GM19467 (cell line): ENCODE measurements at regions not wholly inside any gene's neighbourhood (a gene's known extent, or its start where the extent isn't known, plus 50 kb on each side); places are given as distances from the start of the nearest gene placed in this dataset.

ENCODE experiments used
- ATAC-seq: cut with Tn5 transposase; IDR thresholded peaks from one replicate; pipeline ENCODE4 v1.9.1; 2021; ENCODE audit warnings: mild to moderate bottlenecking, moderate library complexity; ENCODE audit not compliant: unreplicated experiment

DNA sequence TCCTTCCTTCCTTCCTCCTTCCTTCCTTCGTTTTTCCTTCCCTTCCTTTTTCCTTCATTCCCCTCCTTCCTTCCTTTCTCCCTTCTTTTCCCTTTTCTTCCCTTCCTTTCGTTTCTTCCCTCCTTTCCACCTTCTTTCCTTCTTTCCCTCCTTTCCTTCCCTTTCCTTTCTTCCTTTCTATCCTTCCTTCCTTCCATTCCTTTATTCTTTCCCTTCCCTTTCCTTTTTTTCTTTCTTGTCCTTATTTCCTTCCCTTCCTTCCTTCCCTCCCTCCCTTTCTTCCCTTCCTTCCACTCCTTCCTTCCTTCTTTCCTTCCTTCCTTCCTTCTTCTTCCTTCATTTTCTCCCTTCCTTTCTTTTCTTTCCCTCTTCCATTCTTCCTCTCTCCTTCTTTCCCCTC is 394.6 kb downstream of the GABRB3 start:
- no peak for ATAC-seq

GRCh38 chr15:26376243-26376642 is 396.6 kb downstream of the GABRB3 start:
- no peak for ATAC-seq

- ATAC-seq = no peak
Measured at GRCh38 chr15:26374806-26375205, 398.1 kb downstream of the GABRB3 start.

- no peak for ATAC-seq
Measured at GRCh38 chr15:26372706-26373105, 400.2 kb downstream of the GABRB3 start.

- no peak for ATAC-seq
Measured at GRCh38 chr15:26365077-26365476, 407.8 kb downstream of the GABRB3 start.

GRCh38 chr15:26359855-26360254 is 413.0 kb downstream of the GABRB3 start:
- ATAC-seq = no peak

DNA sequence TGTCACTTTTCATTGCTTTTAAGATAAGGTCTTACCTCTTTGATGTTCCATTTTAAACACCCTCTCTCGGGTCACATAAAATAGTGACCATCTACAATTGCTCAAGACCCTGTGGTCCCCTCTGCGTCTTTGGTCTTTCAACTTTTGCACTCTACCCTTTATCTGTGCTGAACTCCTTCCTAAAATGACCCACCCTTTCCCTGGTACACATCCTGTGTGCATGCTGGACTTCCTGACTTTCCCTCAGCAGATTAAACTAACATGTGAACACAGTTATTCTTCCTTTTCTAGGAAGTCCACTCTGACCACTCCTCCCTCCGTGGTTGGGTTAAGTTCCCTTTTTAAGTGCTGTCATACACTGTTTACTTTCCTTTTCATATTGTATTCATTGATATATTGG is 414.2 kb downstream of the GABRB3 start:
- no peak for ATAC-seq

- no peak for ATAC-seq
Measured at GRCh38 chr15:26357653-26358052, 415.2 kb downstream of the GABRB3 start.

- ATAC-seq = no peak
Measured at GRCh38 chr15:26355472-26356074, 417.3 kb downstream of the GABRB3 start.

GRCh38 chr15:26352909-26353308 is 420.0 kb downstream of the GABRB3 start:
- no peak for ATAC-seq

GRCh38 chr15:26352406-26352805 is 420.5 kb downstream of the GABRB3 start:
- ATAC-seq = no peak

DNA sequence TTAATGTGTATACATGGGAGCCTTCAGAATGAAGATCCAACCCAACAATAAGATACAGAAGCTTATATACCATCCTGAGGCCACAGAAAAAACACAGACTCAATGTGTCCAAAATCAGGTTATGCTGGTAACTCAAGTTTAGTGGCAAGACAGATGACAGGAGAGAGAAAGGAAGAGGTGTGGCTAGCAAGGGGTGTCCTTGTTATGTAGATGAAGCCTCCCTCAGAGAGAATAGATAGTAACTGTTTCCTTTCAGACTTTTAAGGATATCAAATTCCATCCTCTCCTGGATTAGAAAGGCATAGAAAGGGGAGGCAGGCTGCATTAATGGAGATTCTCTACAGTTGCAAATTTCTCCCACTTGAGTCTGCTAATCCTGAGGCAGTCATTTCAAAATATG is 447.4 kb downstream of the GABRB3 start:
- ATAC-seq = no peak

- ATAC-seq = no peak
Measured at GRCh38 chr15:26323566-26323965, 449.3 kb downstream of the GABRB3 start.

DNA sequence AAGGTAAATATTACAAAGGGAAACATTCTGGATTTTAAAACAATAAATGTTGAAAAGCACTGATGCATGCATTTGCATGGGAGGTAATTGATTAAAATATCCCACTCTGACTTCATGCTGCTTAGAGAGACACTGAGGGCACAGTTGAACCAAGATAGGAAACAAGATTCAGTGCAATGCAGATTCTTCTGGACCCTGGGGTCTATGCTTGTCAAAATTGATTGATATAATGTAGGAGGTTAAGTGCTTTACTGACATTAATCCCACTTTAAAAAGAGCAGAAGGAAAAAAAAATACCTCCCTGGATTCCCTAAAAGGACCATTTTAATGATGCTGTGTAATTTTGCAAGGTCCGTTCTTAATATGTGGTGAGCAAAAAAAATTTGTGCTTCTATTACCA is 454.2 kb downstream of the GABRB3 start:
- ATAC-seq = no peak

- ATAC-seq = no peak
Measured at GRCh38 chr15:26314577-26314976, 451.4 kb upstream of the ATP10A start.

DNA sequence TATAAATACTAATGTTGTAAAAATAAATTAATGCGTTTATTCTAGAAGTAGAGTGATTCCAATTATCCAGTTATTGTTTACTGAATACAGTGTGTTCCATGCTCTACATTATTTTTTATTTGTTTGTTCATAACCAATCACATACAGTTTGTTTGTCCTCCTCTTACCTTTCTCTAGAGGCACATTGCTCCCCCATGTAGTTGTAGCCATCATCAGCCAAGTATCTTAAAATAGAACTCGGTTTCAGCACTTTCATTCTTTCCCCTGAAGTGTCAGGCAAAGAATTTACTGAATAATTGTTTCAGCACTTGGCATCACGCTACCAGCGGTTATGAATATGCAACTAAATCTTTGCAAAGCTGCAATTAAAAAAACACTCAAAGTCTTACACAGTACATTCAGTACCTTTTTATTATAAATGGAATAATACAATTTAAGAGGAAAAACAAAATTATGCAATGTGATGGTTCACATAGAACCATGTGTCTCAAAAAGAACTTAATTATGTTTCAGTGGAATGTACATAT is 448.6 kb upstream of the ATP10A start:
- no peak for ATAC-seq

DNA sequence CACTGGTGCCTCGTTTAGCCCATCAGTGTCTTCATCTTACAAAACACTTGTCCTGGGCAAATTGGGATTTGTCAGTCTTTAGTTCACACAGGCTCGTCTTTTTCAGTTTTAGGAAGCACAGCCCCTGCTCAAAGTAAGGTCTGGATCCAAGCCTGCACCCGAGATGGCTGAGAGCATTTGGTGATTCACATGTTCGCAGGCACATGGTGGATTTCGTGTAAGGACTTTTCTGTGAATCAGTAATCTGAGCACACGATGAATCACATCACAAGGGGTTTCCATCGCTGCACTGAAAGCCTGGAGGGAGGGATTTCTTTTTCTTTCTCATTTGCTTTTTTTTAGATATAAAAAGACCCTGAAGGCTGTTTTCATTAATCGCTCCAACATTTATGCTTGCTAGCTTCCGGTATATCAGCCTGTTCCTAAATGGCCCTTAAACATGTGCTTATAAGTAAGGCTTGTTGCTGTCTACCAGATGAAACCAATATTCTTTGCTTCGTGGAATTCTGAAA is 435.6 kb upstream of the ATP10A start:
- ATAC-seq = no peak

DNA sequence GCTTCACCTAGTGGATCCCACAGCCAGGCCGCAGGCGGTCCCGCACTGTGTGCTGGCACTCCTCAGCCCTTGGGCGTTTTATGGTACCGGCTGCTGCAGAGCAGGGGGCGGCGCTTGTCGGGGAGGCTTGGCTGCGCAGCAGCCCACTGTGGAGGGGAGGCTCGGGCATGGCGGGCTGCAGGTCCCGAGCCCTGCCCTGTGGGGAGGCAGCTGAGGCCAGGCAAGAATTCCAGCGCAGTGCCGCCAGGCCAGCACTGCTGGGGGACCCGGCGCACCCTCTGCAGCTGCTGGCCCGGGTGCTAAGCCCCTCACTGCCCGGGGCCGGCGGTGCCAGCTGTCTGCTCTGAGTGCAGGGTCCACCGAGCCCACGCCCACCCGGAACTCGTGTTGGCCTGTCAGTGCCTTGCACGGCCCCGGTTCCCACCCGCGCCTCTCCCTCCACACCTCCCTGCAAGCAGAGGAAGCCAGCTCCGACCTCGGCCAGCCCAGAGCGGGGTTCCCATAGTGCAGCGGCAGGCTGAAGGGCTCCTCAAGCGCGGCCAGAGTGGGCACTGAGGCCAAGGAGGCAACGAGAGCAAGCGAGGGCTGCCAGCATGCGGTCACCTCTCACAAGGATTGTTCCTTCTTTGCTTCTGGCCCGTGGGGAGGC is 435.0 kb upstream of the ATP10A start:
- ATAC-seq = no peak

GRCh38 chr15:26295336-26296085 is 432.4 kb upstream of the ATP10A start:
- ATAC-seq = no peak

- no peak for ATAC-seq
Measured at GRCh38 chr15:26294059-26294689, 431.0 kb upstream of the ATP10A start.

DNA sequence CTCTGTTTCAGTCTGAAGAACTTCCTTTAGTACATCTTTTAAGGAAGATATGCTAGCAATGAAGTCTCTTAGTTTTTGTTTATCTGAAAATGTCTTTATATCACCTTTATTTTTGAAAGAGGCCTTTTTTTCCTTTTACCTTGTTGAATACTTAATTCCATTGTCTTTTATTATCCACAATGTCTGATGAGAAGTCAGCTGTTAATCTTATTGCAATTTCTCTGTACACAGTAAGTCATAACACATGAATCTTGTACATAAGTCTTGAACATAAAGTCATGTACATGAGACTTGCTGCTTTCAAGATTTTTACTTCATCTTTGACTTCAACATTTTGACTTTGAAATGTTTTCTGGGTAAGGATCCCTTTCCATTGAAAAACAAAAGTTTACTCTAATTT is 424.3 kb upstream of the ATP10A start:
- ATAC-seq = no peak
